IMR-90 (cell line): ENCODE measurements at regions not wholly inside any gene's neighbourhood (a gene's known extent, or its start where the extent isn't known, plus 50 kb on each side); places are given as distances from the start of the nearest gene placed in this dataset.

Source experiments
- ATAC-seq: fragments of 200-7000 bp; cut with Tn5 transposase; 2 replicates; pipeline ENCODE4 v1.9.1; 2020; ENCODE audit warnings: low read depth, mild to moderate bottlenecking, moderate library complexity
- BruUV-seq: library from RNA; stranded (reverse); fragments of 400-500 nt; replicated peaks from 2 replicates; lab custom pipeline; 2021; lab: Mats Ljungman, UMichigan
- CTCF ChIA-PET: fragments of 300-600 bp; formaldehyde crosslinking; extraction: SDS; loops from one replicate; lab custom pipeline; 2021; ENCODE audit warnings: antibody characterized with exemption; lab: Yijun Ruan, JAX
- POLR2A ChIA-PET: fragments of 300-600 bp; sonication (Branson Sonifier 250); formaldehyde crosslinking; loops from one replicate; lab custom pipeline; 2022; ENCODE audit warnings: antibody characterized with exemption; ENCODE audit not compliant: unreplicated experiment; lab: Charles Lee
- DNase-seq: peaks from one replicate; pipeline ENCODE4 v3.0.0; 2013
- H2AFZ ChIP-seq: replicated peaks from 2 replicates; pipeline ENCODE3; 2013; ENCODE audit warnings: low read length, mild to moderate bottlenecking; ENCODE audit not compliant: poor library complexity
- H2AK5ac ChIP-seq: 2 replicates; pipeline ENCODE4 v1.6.1; 2013; ENCODE audit warnings: low read depth, low read length, inconsistent platforms
- H2AK9ac ChIP-seq: replicated peaks from 2 replicates; pipeline ENCODE3; 2013; ENCODE audit warnings: mild to moderate bottlenecking, low read depth, low read length, moderate library complexity; ENCODE audit not compliant: poor library complexity
- H2BK120ac ChIP-seq: 2 replicates; pipeline ENCODE4 v1.6.1; 2013; ENCODE audit warnings: low read depth, low read length, inconsistent platforms
- H2BK15ac ChIP-seq: 3 replicates; pipeline ENCODE4 v1.6.1; 2013; ENCODE audit warnings: low read depth, low read length, inconsistent platforms
- H2BK20ac ChIP-seq: 2 replicates; pipeline ENCODE4 v1.6.1; 2013; ENCODE audit warnings: low read depth, mild to moderate bottlenecking, inconsistent platforms, low read length, moderate library complexity
- H2BK5ac ChIP-seq: 2 replicates; pipeline ENCODE4 v1.6.1; 2013; ENCODE audit warnings: mild to moderate bottlenecking, low read depth, low read length, inconsistent platforms; ENCODE audit not compliant: poor library complexity, severe bottlenecking
- H3K14ac ChIP-seq: replicated peaks from 2 replicates; pipeline ENCODE4 v1.6.1; 2013; ENCODE audit warnings: low read depth, low read length, inconsistent platforms
- H3K18ac ChIP-seq: 2 replicates; pipeline ENCODE4 v1.6.1; 2013; ENCODE audit warnings: low read depth, low read length, control low read depth
- H3K23ac ChIP-seq: 2 replicates; pipeline ENCODE4 v1.6.1; 2013; ENCODE audit warnings: low read depth, low read length, inconsistent platforms
- H3K27ac ChIP-seq: 2 replicates; pipeline ENCODE4 v1.5.1; 2013; ENCODE audit warnings: mild to moderate bottlenecking, control low read depth, low read length; ENCODE audit not compliant: insufficient read depth
- H3K27me3 ChIP-seq: 2 replicates; pipeline ENCODE4 v1.6.1; 2013; ENCODE audit warnings: low read length; ENCODE audit not compliant: control insufficient read depth, insufficient read depth
- H3K36me3 ChIP-seq: 2 replicates; pipeline ENCODE4 v1.6.1; 2013; ENCODE audit warnings: low read length, mixed read lengths; ENCODE audit not compliant: control insufficient read depth, insufficient read depth
- H3K4ac ChIP-seq: 2 replicates; pipeline ENCODE4 v1.6.1; 2013; ENCODE audit warnings: low read depth, low read length, inconsistent platforms
- H3K4me1 ChIP-seq: 2 replicates; pipeline ENCODE4 v1.6.1; 2013; ENCODE audit warnings: low read length, mixed read lengths; ENCODE audit not compliant: control insufficient read depth, insufficient read depth
- H3K4me2 ChIP-seq: 2 replicates; pipeline ENCODE4 v1.6.1; 2013; ENCODE audit warnings: low read depth, mild to moderate bottlenecking, control low read depth, low read length, moderate library complexity
- H3K4me3 ChIP-seq: 2 replicates; pipeline ENCODE4 v1.5.1; 2013; ENCODE audit warnings: low read depth, mild to moderate bottlenecking, control low read depth, low read length, moderate library complexity; ENCODE audit not compliant: insufficient read depth
- H3K56ac ChIP-seq: 2 replicates; pipeline ENCODE4 v1.6.1; 2013; ENCODE audit warnings: low read length, inconsistent platforms; ENCODE audit not compliant: insufficient read depth; ENCODE audit errors: extremely low read depth
- H3K79me1 ChIP-seq, 2 experiments: 2 replicates each; pipeline ENCODE4 v1.6.1; 2013; ENCODE audit warnings: low read length in 2 of 2, inconsistent platforms in 1 of 2, low read depth in 1 of 2
- H3K9ac ChIP-seq: 2 replicates; pipeline ENCODE4 v1.6.1; 2013; ENCODE audit warnings: low read depth, low read length, control low read depth
- H3K9me1 ChIP-seq: 2 replicates; pipeline ENCODE4 v1.6.1; 2013; ENCODE audit warnings: low read length, inconsistent platforms; ENCODE audit not compliant: insufficient read depth
- H3K9me3 ChIP-seq: 2 replicates; pipeline ENCODE4 v1.6.1; 2013; ENCODE audit warnings: low read length; ENCODE audit not compliant: control insufficient read depth, insufficient read depth
- H4K20me1 ChIP-seq: 2 replicates; pipeline ENCODE4 v1.6.1; 2013; ENCODE audit warnings: low read length, inconsistent platforms; ENCODE audit not compliant: insufficient read depth
- H4K5ac ChIP-seq: 2 replicates; pipeline ENCODE4 v1.6.1; 2013; ENCODE audit warnings: mild to moderate bottlenecking, low read depth, low read length, control low read depth
- H4K8ac ChIP-seq, 2 experiments: 2 replicates each; pipeline ENCODE4 v1.6.1; 2013; ENCODE audit warnings: low read depth in 2 of 2, low read length in 2 of 2, control low read depth in 1 of 2, inconsistent platforms in 1 of 2
- H4K91ac ChIP-seq: 2 replicates; pipeline ENCODE4 v1.6.1; 2013; ENCODE audit warnings: low read depth, low read length, inconsistent platforms; ENCODE audit not compliant: insufficient read depth
- BHLHE40 ChIP-seq: fragments of 150-350 bp; IDR thresholded peaks from 2 replicates; pipeline ENCODE4 v1.6.1; 2016; ENCODE audit warnings: mild to moderate bottlenecking, low read depth, low read length
- CEBPB ChIP-seq: IDR thresholded peaks from 2 replicates; pipeline ENCODE4 v1.6.1; 2012; ENCODE audit warnings: low read depth, low read length, improper control_type of control experiment
- CHD1 ChIP-seq: IDR thresholded peaks from 2 replicates; pipeline ENCODE4 v1.6.1; 2012; ENCODE audit warnings: low read depth, low read length, improper control_type of control experiment
- CTCF ChIP-seq: conservative IDR thresholded peaks from 2 replicates; pipeline ENCODE4 v1.5.1; 2012; ENCODE audit warnings: mild to moderate bottlenecking, low read depth, low read length, improper control_type of control experiment
- ELK1 ChIP-seq: fragments of 150-350 bp; IDR thresholded peaks from 2 replicates; pipeline ENCODE4 v1.6.1; 2016; ENCODE audit warnings: low read depth, mild to moderate bottlenecking, low read length, moderate library complexity, borderline replicate concordance
- FOS ChIP-seq: fragments of 150-350 bp; IDR thresholded peaks from 2 replicates; pipeline ENCODE4 v1.6.1; 2016; ENCODE audit warnings: low read depth, low read length
- MAFK ChIP-seq: IDR thresholded peaks from 2 replicates; pipeline ENCODE4 v1.6.1; 2012; ENCODE audit warnings: low read depth, low read length, improper control_type of control experiment
- MAZ ChIP-seq: IDR thresholded peaks from 2 replicates; pipeline ENCODE4 v1.6.1; 2012; ENCODE audit warnings: low read depth, mild to moderate bottlenecking, low read length, improper control_type of control experiment, moderate library complexity, borderline replicate concordance
- MXI1 ChIP-seq: IDR thresholded peaks from 2 replicates; pipeline ENCODE4 v1.6.1; 2012; ENCODE audit warnings: low read depth, mild to moderate bottlenecking, low read length, moderate library complexity, borderline replicate concordance
- NFE2L2 ChIP-seq: fragments of 150-350 bp; IDR thresholded peaks from 2 replicates; pipeline ENCODE4 v1.6.1; 2016; ENCODE audit warnings: low read depth, mild to moderate bottlenecking, low read length
- POLR2A ChIP-seq: IDR thresholded peaks from 2 replicates; pipeline ENCODE4 v1.6.1; 2012; ENCODE audit warnings: mild to moderate bottlenecking, low read depth, low read length
- RAD21 ChIP-seq: IDR thresholded peaks from 2 replicates; pipeline ENCODE4 v1.6.1; 2012; ENCODE audit warnings: low read length, improper control_type of control experiment
- RCOR1 ChIP-seq: IDR thresholded peaks from 2 replicates; pipeline ENCODE4 v1.6.1; 2012; ENCODE audit warnings: mild to moderate bottlenecking, low read length, improper control_type of control experiment; ENCODE audit not compliant: insufficient replicate concordance
- RFX5 ChIP-seq: IDR thresholded peaks from 2 replicates; pipeline ENCODE4 v1.8.0; 2012; ENCODE audit warnings: low read depth, mild to moderate bottlenecking, low read length, moderate library complexity
- SMC3 ChIP-seq: fragments of 150-350 bp; IDR thresholded peaks from 2 replicates; pipeline ENCODE4 v1.6.1; 2016; ENCODE audit warnings: low read depth, mild to moderate bottlenecking, antibody characterized with exemption, low read length, moderate library complexity
- USF2 ChIP-seq: fragments of 150-350 bp; IDR thresholded peaks from 2 replicates; pipeline ENCODE4 v1.6.1; 2017; ENCODE audit warnings: mild to moderate bottlenecking, antibody characterized with exemption, low read length, low read depth
- WGBS, 2 experiments: methylation state at CpG; one replicate each; pipeline versions ENCODE4 v1.1.5 to v1.1.7; 2013; ENCODE audit warnings: missing lambda C conversion rate in 2 of 2; ENCODE audit not compliant: insufficient read length in 1 of 2; ENCODE audit errors: extremely low coverage in 2 of 2; 5-methylcytosine and 5-hydroxymethylcytosine counted together
- dilution Hi-C: fragments of 300-500 bp; cut with HindIII; formaldehyde crosslinking; loops from one replicate; pipeline ENCODE4 v1.14.3; 2018; ENCODE audit warnings: low sequenced_read_pairs; ENCODE audit not compliant: unreplicated experiment
- in situ Hi-C: fragments of 300-500 bp; cut with MboI; formaldehyde crosslinking; loops from 3 replicates; pipeline ENCODE4 v1.14.3; 2019; ENCODE audit warnings: low sequenced_read_pairs, inconsistent platforms, mixed read lengths
- intact Hi-C: fragments of 100-400 bp; cut with micrococcal nuclease; formaldehyde crosslinking; loops from 2 replicates; pipeline ENCODE4 v1.10.0; 2022

- dilution Hi-C loops = no loop called here
- H2AK5ac ChIP-seq = no peak overlapping the region
- H3K56ac ChIP-seq = no peak overlapping the region
- no peak overlapping the region for H3K14ac ChIP-seq
- ATAC-seq (no peak), DNase-seq (no peak)
- POLR2A ChIA-PET = no interaction called here
- no peaks in the 10 kb centered on the region for H3K27me3 ChIP-seq
- H2BK5ac ChIP-seq = no peak overlapping the region
- no peak overlapping the region for H2BK20ac ChIP-seq
- H4K91ac ChIP-seq = no peak overlapping the region
- H2AFZ ChIP-seq = no peak overlapping the region
- no peaks in the 10 kb centered on the region for H4K20me1 ChIP-seq
- intact Hi-C loops = no loop called here
- H2AK9ac ChIP-seq = no peak overlapping the region
- H4K5ac ChIP-seq = no peak overlapping the region
- no peaks in the 10 kb centered on the region for H3K9me1 ChIP-seq
- H3K23ac ChIP-seq = no peak overlapping the region
- H3K4me3 ChIP-seq = no peak overlapping the region
- H2BK15ac ChIP-seq = no peak overlapping the region
- no peak overlapping the region for H3K27ac ChIP-seq
- BruUV-seq = no TSS peak
- no peak overlapping the region for H4K8ac ChIP-seq
- H3K79me1 ChIP-seq = no peaks in the 10 kb centered on the region
- WGBS, 2 experiments = 0% methylated on average over 1 of the region's 3 CpGs; no CpG with 5 or more reads in 1 of the 2 experiments
- in situ Hi-C loops = no loop called here
- TF ChIP-seq CTCF (no peak), ELK1 (no peak), MXI1 (no peak), NFE2L2 (no peak), MAZ (no peak), RFX5 (no peak), MAFK (no peak), CHD1 (no peak), SMC3 (no peak), POLR2A (no peak), BHLHE40 (no peak), RCOR1 (no peak), USF2 (no peak), CEBPB (no peak), RAD21 (no peak), FOS (no peak)
- no peak overlapping the region for H3K4me2 ChIP-seq
- peaks cover 6% of the 10 kb centered on the region for H3K9me3 ChIP-seq
- no peak overlapping the region for H3K4ac ChIP-seq
- no peaks in the 10 kb centered on the region for H3K36me3 ChIP-seq
- H3K9ac ChIP-seq = no peak overlapping the region
- H2BK120ac ChIP-seq = no peak overlapping the region
- no peaks in the 10 kb centered on the region for H3K4me1 ChIP-seq
- no peak overlapping the region for H3K18ac ChIP-seq
- CTCF ChIA-PET = no interaction called here
Observed at GRCh38 chr6:51386347-51386836, 567.7 kb downstream of the TFAP2B start.
